ENCODE measurements at regions not wholly inside any gene's neighbourhood (a gene's known extent, or its start where the extent isn't known, plus 50 kb on each side); places are given as distances from the start of the nearest gene placed in this dataset.

DNA sequence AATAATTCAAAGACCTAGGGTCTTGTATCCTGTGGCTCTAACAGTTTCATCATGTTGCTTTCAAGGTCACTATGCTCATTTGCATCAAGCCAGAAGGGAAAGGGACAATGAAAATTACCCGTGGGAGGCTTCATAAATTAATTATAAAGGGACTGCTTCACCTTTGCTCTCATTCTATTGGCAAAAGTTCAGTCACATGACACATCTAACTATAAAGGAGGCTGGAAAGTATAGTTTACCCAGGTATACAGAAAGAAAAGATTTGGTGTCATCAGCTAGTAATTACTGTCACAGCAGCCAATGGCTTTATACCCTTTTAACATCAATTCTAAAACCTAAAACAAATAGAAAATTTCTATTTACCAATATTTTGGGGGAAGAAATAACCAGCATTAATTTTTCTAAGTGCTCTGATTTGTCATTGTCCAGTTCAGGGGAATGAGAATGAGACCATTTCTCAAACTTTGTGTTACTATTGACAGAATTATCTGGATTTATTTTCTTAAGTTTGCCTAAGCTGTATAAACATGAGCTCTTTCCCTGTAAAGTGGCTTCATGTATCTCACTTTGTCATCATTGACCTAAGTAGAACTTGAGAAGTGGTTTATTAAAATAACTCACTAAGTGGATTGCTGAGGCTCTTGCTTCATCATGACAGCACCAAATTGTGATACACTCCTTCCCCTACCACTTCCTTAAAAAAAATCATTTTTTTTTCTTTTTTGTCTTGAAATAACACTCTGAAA is 257.7 kb upstream of the PEX5L start (continued):
- TF ChIP-seq REXO4 (CRISPR knock-in tag; IDR thresholded peaks at IDR 0.05; ENCODE audit: borderline replicate concordance), result no peak
- no peak for TF ChIP-seq ZBTB42 (CRISPR knock-in tag; IDR thresholded peaks at IDR 0.05)
- TF ChIP-seq ARHGAP35 (CRISPR knock-in tag; IDR thresholded peaks at IDR 0.05; ENCODE audit: borderline replicate concordance), result no peak

DNA sequence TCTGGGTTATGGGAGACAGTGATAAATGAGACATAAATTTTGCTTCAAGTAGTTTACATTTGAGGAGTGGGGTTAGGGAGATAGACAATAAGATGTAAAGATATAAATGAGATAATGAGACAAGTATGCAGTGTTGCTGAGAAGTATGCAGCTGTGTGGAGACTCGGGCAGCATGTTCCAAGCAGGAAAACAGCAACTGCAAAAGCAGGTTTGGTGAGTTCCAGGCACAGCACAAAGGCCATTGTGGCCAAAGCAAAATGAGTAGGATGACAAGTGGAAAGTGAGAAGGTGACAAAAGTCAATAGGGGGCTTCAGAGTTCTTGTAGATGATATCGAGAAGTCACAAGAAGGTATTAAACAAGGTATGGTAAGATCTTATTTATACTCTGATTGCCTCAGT is 259.1 kb upstream of the PEX5L start:
- POLR2A ChIA-PET, result no interaction called here
- no peak overlapping the region for H3K4me2 ChIP-seq (ENCODE audit: low read depth, low read length)
- no peak for TF ChIP-seq CCAR2 (optimal IDR thresholded peaks at IDR 0.05; ENCODE audit: low read depth, low read length)
- TF ChIP-seq SUZ12 (IDR thresholded peaks at IDR 0.05; ENCODE audit: low read depth, low read length), result no peak
- TF ChIP-seq NCOR1 (IDR thresholded peaks at IDR 0.05; ENCODE audit: borderline replicate concordance, low read length), result no peak
- no peak for TF ChIP-seq FLYWCH1 (CRISPR knock-in tag; IDR thresholded peaks at IDR 0.05)
- no peak for TF ChIP-seq RFX1 (IDR thresholded peaks at IDR 0.05)
- no peak for TF ChIP-seq NFRKB (IDR thresholded peaks at IDR 0.05)
- TF ChIP-seq, protein P1, sequence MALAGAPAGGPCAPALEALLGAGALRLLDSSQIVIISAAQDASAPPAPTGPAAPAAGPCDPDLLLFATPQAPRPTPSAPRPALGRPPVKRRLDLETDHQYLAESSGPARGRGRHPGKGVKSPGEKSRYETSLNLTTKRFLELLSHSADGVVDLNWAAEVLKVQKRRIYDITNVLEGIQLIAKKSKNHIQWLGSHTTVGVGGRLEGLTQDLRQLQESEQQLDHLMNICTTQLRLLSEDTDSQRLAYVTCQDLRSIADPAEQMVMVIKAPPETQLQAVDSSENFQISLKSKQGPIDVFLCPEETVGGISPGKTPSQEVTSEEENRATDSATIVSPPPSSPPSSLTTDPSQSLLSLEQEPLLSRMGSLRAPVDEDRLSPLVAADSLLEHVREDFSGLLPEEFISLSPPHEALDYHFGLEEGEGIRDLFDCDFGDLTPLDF (CRISPR knock-in tag; IDR thresholded peaks at IDR 0.05), result no peak
- TF ChIP-seq, protein P2, sequence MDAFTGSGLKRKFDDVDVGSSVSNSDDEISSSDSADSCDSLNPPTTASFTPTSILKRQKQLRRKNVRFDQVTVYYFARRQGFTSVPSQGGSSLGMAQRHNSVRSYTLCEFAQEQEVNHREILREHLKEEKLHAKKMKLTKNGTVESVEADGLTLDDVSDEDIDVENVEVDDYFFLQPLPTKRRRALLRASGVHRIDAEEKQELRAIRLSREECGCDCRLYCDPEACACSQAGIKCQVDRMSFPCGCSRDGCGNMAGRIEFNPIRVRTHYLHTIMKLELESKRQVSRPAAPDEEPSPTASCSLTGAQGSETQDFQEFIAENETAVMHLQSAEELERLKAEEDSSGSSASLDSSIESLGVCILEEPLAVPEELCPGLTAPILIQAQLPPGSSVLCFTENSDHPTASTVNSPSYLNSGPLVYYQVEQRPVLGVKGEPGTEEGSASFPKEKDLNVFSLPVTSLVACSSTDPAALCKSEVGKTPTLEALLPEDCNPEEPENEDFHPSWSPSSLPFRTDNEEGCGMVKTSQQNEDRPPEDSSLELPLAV (CRISPR knock-in tag; conservative IDR thresholded peaks at IDR 0.05; ENCODE audit: low read depth), result no peak
- no peak for TF ChIP-seq SMARCE1 (IDR thresholded peaks at IDR 0.05; ENCODE audit: borderline replicate concordance)
- no peak for TF ChIP-seq HNF4A (CRISPR knock-in tag; IDR thresholded peaks at IDR 0.05)
- no peak for TF ChIP-seq HCFC1 (IDR thresholded peaks at IDR 0.05; ENCODE audit: low read depth, low read length)
- TF ChIP-seq, protein P3, sequence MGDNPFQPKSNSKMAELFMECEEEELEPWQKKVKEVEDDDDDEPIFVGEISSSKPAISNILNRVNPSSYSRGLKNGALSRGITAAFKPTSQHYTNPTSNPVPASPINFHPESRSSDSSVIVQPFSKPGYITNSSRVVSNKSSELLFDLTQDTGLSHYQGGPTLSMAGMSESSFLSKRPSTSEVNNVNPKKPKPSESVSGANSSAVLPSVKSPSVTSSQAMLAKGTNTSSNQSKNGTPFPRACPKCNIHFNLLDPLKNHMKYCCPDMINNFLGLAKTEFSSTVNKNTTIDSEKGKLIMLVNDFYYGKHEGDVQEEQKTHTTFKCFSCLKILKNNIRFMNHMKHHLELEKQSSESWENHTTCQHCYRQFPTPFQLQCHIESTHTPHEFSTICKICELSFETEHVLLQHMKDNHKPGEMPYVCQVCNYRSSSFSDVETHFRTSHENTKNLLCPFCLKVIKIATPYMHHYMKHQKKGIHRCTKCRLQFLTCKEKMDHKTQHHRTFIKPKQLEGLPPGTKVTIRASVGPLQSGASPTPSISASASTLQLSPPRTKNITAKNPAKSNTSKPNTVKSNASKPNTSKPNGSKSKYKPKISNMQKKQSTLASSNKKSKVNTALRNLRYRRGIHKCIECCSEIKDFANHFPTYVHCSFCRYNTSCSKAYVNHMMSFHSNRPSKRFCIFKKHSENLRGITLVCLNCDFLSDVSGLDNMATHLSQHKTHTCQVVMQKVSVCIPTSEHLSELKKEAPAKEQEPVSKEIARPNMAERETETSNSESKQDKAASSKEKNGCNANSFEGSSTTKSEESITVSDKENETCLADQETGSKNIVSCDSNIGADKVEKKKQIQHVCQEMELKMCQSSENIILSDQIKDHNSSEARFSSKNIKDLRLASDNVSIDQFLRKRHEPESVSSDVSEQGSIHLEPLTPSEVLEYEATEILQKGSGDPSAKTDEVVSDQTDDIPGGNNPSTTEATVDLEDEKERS (CRISPR knock-in tag; IDR thresholded peaks at IDR 0.05), result no peak
- TF ChIP-seq ZNF782 (CRISPR knock-in tag; IDR thresholded peaks at IDR 0.05; ENCODE audit: borderline replicate concordance), result no peak
- TF ChIP-seq EHMT2 (IDR thresholded peaks at IDR 0.05; ENCODE audit: borderline replicate concordance, low read depth, low read length), result no peak

More for the DNA sequence above, 259.1 kb upstream of the PEX5L start:
- no peaks in the 10 kb centered on the region for H3K79me2 ChIP-seq (ENCODE audit: insufficient read depth, low read length)
- no peak overlapping the region for H3K4me3 ChIP-seq (replicated peaks in 1 of 3; ENCODE audit: insufficient read depth in 1 of 3, low read depth in 2 of 3, low read length in 3 of 3)
- H3K4me1 ChIP-seq (ENCODE audit: insufficient read depth, low read length), result no peaks in the 10 kb centered on the region
- intact Hi-C loops (cut with micrococcal nuclease; ENCODE audit: unreplicated experiment), result no loop called here
- 2% methylated on average over 2 of the region's 2 CpGs for WGBS (ENCODE audit: low lambda C conversion rate)
- FAIRE-seq (no peak), DNase-seq (ENCODE audit: low spot score) (no peak), ATAC-seq (no peak)
- H3K9me3 ChIP-seq (ENCODE audit: low read length), result no peaks in the 10 kb centered on the region
- no peak overlapping the region for H2AFZ ChIP-seq (ENCODE audit: low read length)
- H3K9ac ChIP-seq (ENCODE audit: insufficient read depth, low read depth, low read length), result no peak overlapping the region
- no TSS peak for BruUV-seq (replicated peaks)
- no peaks in the 10 kb centered on the region for H4K20me1 ChIP-seq (ENCODE audit: insufficient read depth, low read length)
- in situ Hi-C loops (cut with HindIII; ENCODE audit: extremely low pct_ligation_motif_present, low pct_unique_long_range_greater_than_20kb), result no loop called here
- no peak overlapping the region for H3K27ac ChIP-seq (ENCODE audit: extremely low read length, insufficient read depth, low read length)
- CTCF ChIA-PET (ENCODE audit: low intra/inter-chr PET ratio, low total read pairs), result no interaction called here
- H3K36me3 ChIP-seq (replicated peaks in 1 of 2; ENCODE audit: control insufficient read depth in 1 of 2, insufficient read depth in 2 of 2, low read length in 2 of 2), result no peaks in the 10 kb centered on the region
- no peaks in the 10 kb centered on the region for H3K27me3 ChIP-seq (ENCODE audit: control insufficient read depth in 1 of 2, insufficient read depth in 2 of 2, low read length in 2 of 2)
